BJ (cell line): ENCODE measurements at regions not wholly inside any gene's neighbourhood (a gene's known extent, or its start where the extent isn't known, plus 50 kb on each side); places are given as distances from the start of the nearest gene placed in this dataset.

Experiments
- CTCF ChIA-PET: fragments of 350-600 bp; formaldehyde crosslinking; extraction: SDS; loops from one replicate; lab custom pipeline; 2021; ENCODE audit warnings: antibody characterized with exemption, inconsistent platforms; lab: Yijun Ruan, JAX
- POLR2A ChIA-PET: fragments of 300-600 bp; sonication (Branson Sonifier 250); formaldehyde crosslinking; extraction: SDS; loops from one replicate; lab custom pipeline; 2021; ENCODE audit warnings: antibody characterized with exemption; lab: Charles Lee
- DNase-seq: peaks from one replicate; pipeline ENCODE4 v3.0.0-alpha.2; 2011; ENCODE audit warnings: low read depth
- H3K27me3 ChIP-seq: 2 replicates; pipeline ENCODE4 v1.6.0; 2011; ENCODE audit warnings: low read length; ENCODE audit not compliant: control insufficient read depth, insufficient read depth
- H3K36me3 ChIP-seq: 2 replicates; pipeline ENCODE4 v1.5.1; 2011; ENCODE audit warnings: low read length; ENCODE audit not compliant: control insufficient read depth, insufficient read depth
- H3K4me3 ChIP-seq: 2 replicates; pipeline ENCODE4 v1.5.1; 2011; ENCODE audit warnings: low read depth, mild to moderate bottlenecking, control low read depth, low read length
- TF ChIP-seq, protein P1 (sequence below): IDR thresholded peaks from 2 replicates; pipeline ENCODE4 v1.5.1; 2011; ENCODE audit warnings: low read depth, mild to moderate bottlenecking, control low read depth, inconsistent platforms, low read length, moderate library complexity; ENCODE audit not compliant: insufficient read depth

DNA sequence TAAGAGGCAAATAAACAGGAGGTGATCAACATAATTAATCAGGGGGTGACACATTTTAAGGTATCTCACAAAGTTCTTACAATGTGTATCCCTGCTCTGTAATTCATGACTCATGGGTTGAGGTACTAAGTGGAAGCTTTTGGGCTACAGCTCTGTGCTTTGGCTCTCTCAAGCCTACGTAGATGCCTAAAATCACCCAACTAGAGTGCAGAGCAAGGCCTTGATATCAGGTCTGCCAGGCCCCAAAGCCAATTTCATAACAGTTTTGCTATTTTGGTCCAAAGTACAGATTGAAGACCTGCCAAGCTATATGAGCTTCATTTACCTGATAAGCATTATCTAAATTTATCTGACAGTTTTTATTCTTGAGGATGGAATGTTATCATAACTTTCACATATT is 175.3 kb upstream of the BET1 start:
- CTCF ChIA-PET = interaction anchor here (2.7 kb wide), 1 partner anchor 9 kb away, joined by 8 read pairs; no protein-coding TSS in a partner anchor
- DNase-seq = no peak

GRCh38 chr7:94182066-94182465 is 177.9 kb upstream of the BET1 start:
- TF ChIP-seq, protein P1, sequence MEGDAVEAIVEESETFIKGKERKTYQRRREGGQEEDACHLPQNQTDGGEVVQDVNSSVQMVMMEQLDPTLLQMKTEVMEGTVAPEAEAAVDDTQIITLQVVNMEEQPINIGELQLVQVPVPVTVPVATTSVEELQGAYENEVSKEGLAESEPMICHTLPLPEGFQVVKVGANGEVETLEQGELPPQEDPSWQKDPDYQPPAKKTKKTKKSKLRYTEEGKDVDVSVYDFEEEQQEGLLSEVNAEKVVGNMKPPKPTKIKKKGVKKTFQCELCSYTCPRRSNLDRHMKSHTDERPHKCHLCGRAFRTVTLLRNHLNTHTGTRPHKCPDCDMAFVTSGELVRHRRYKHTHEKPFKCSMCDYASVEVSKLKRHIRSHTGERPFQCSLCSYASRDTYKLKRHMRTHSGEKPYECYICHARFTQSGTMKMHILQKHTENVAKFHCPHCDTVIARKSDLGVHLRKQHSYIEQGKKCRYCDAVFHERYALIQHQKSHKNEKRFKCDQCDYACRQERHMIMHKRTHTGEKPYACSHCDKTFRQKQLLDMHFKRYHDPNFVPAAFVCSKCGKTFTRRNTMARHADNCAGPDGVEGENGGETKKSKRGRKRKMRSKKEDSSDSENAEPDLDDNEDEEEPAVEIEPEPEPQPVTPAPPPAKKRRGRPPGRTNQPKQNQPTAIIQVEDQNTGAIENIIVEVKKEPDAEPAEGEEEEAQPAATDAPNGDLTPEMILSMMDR = no peak
- Histone ChIP-seq H3K36me3 (no peaks in the 10 kb centered on the region), H3K27me3 (no peaks in the 10 kb centered on the region), H3K4me3 (no peak overlapping the region)
- POLR2A ChIA-PET = no interaction called here
- CTCF ChIA-PET = interaction anchor here (1.2 kb wide), 1 partner anchor 132 kb away, joined by 3 read pairs; no protein-coding TSS in a partner anchor
- no peak for DNase-seq

More for the DNA sequence above, 175.3 kb upstream of the BET1 start:
- no peaks in the 10 kb centered on the region for H3K27me3 ChIP-seq
- TF ChIP-seq, protein P1 = no peak
- POLR2A ChIA-PET = interaction anchor here (0.5 kb wide), 2 partner anchors 9 to 188 kb away, joined by 3 to 4 read pairs; no protein-coding TSS in a partner anchor
- no peaks in the 10 kb centered on the region for H3K36me3 ChIP-seq
- no peak overlapping the region for H3K4me3 ChIP-seq

DNA sequence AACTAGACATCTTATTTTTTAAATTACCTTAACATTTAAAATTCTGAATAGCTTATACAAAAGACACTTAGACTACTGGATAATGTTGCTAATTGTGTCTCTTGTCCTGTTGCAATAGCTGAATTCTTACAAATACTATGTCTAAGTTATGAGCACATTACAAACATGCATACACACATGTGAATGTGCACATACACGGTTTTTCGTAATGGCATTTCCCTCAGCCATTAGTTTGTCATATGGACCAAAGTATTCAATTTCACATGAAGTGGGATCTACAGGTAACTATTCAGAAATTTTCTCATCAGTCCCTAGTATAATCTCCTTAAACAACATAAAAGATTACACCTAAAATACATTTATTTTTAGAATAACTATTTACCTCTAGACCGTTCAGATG is 178.6 kb upstream of the BET1 start:
- no peak for DNase-seq
- TF ChIP-seq, protein P1 = no peak
- ChIA-PET CTCF (interaction anchor here (1.2 kb wide), 1 partner anchor 133 kb away, joined by 3 read pairs; no protein-coding TSS in a partner anchor), POLR2A (no interaction called here)
- H3K4me3 ChIP-seq = no peak overlapping the region
- H3K36me3 ChIP-seq = no peaks in the 10 kb centered on the region
- H3K27me3 ChIP-seq = no peaks in the 10 kb centered on the region

GRCh38 chr7:94183289-94183749 is 179.2 kb upstream of the BET1 start:
- DNase-seq = peak; percentile 100
- TF ChIP-seq, protein P1 = 0 out of 2 replicates have a peak, but pooled peaks have one; percentile 3
- ChIA-PET POLR2A (interaction anchor here (0.6 kb wide), 2 partner anchors 116 to 117 kb away, joined by 3 to 4 read pairs; no protein-coding TSS in a partner anchor), CTCF (no interaction called here)
- H3K36me3 ChIP-seq = no peaks in the 10 kb centered on the region
- H3K4me3 ChIP-seq = no peak overlapping the region
- no peaks in the 10 kb centered on the region for H3K27me3 ChIP-seq

GRCh38 chr7:94183891-94184290 is 179.7 kb upstream of the BET1 start:
- no peak for DNase-seq
- Histone ChIP-seq H3K27me3 (no peaks in the 10 kb centered on the region), H3K4me3 (no peak overlapping the region), H3K36me3 (no peaks in the 10 kb centered on the region)
- ChIA-PET POLR2A (interaction anchor here (0.6 kb wide), 1 partner anchor 117 kb away, joined by 4 read pairs; no protein-coding TSS in a partner anchor), CTCF (no interaction called here)
- TF ChIP-seq, protein P1 = no peak
